Stimulated activated CD8-positive, alpha-beta memory T cell treated with anti-CD3 and anti-CD28 coated beads, Interleukin-2, amount 100 ng/mL, for 1 hour (primary cell): ENCODE measurements at regions not wholly inside any gene's neighbourhood (a gene's known extent, or its start where the extent isn't known, plus 50 kb on each side); places are given as distances from the start of the nearest gene placed in this dataset.
"Not testable (repeated sequence)": the region's sequence is repeated elsewhere in the genome, so short reads cannot be mapped to it uniquely, and the experiment has no call there.

Experiments
- DNase-seq, 2 donors: peaks; one replicate each; pipeline ENCODE4 v3.0.0-alpha.2; 2020; ENCODE audit warnings: low read depth in 2 of 2

GRCh38 chr13:87877477-87877876 is 206.3 kb downstream of the SLITRK5 start:
- DNase-seq: no peak

GRCh38 chr13:87878706-87879105 is 207.5 kb downstream of the SLITRK5 start:
- DNase-seq: no peak

DNA sequence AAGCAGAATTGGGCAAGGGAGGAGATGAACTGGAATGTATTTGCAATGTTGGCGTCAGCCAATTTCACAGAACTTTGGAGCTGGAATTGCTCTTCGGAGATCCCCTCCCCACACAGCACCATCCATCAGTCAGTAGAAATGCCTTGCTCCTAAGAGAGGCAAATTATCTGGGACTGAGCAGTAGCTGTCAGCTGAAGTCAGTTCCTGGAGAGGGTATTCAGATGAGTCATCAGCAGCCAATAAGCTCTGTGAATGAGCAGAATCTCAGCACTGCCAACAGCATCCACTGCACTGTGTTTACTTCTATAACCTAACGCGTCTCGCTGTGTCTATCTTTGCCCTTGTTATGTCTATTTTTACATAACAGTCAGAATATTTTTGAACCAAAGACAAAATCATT is 213.7 kb downstream of the SLITRK5 start:
- DNase-seq: no peak

- DNase-seq: no peak
Observed at GRCh38 chr13:87887459-87888123, 216.4 kb downstream of the SLITRK5 start.

DNA sequence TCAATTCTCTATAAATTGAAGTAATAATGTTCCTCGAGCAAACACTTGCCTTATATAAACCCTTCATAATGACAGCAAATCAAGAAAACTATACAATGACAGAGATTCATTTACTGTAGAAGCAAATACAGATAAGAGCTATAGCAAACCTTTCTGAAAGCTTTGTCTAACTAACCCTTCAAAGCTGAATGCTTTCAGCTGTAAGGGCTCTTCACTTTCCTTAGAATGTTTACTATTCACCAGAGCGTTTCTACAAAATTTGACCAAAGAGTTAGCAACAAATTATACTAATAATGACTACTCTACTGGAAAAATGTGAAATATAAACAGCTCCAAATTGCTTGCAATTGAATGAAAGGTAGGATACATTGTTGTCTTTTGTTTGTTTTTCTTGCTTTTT is 218.1 kb downstream of the SLITRK5 start:
- DNase-seq: no peak

DNA sequence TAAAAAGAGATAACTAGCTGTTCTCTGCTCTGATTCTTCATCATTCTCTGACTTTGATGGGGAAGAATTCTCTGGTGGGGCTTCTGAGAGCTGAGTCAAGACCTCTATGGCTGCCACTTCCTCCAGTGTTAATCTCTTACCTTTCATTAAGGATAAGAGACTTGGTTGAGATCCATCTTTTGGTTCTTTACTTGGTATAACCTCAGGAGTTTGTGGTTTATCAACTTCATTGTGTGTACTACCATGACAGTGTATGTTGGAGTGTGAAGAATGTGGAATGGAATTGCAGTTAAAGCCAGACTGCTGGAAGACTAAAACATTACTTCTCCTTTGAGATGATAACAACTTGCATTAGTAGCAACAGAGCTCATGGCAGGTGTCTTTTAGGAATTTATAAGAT is 222.0 kb downstream of the SLITRK5 start:
- no peak for DNase-seq

GRCh38 chr13:87894059-87894458 is 222.9 kb downstream of the SLITRK5 start:
- no peak for DNase-seq

DNA sequence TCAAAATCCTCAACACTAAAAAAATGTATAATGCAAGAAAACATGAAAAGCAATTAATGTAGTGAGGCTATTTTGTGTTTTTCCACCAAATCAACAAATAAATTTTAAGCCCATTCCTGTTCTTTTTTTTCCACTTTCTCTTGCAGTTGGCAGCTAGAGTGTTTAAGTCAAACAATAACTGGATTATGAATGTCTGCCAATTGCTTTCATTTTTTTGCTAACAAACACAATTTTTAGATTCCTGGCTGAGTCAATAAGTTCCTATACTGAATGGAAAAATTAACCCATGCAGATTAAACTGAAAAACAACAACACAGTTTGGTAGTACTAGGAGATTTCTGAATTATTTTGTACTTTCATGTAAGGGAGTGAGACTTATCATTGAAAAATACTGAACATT is 232.4 kb downstream of the SLITRK5 start:
- no peak for DNase-seq

- no peak for DNase-seq
Observed at GRCh38 chr13:87906411-87906810, 235.2 kb downstream of the SLITRK5 start.

- DNase-seq: no peak
Observed at GRCh38 chr13:87907202-87907601, 236.0 kb downstream of the SLITRK5 start.

DNA sequence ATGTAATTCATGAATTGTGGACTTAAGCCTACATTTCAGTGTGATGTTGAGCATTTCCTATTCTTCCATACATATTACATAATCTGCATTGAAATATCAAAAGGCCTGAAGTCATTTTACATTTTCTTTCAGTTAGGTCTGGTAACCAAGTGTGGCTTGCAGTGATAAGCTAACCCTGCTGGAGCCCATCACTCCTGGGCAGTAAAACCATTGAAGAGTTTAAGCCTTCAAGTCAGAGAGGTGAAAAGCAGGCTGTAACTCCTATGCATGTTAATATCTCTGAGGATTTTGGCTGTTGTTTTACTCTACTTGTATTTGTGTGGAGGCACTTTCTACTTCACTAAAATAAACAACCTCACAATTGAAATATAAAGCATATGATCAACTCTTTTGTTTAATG is 248.8 kb downstream of the SLITRK5 start:
- no peak for DNase-seq

DNA sequence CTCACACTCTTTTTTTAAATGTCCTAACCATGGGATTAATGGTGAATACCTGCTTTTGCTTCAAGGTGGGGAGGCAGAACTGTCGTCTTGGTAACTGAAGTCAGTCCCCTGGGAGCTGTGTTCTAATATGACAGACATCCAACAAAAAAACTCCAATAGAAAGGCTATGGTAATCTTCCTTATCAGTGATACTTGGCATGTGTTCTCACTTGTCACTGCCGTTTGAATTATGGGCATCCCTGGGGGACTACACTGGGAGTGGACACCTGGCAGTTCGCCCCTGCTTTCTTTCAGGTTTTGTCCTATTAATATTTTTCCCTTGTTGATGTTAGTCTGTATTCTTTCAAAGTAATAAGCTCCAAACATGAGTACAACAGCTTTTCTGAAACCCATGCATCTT is 252.6 kb downstream of the SLITRK5 start:
- no peak for DNase-seq

- DNase-seq: no peak
Observed at GRCh38 chr13:87925006-87925405, 253.8 kb downstream of the SLITRK5 start.

GRCh38 chr13:87940776-87941175 is 269.6 kb downstream of the SLITRK5 start:
- no peak for DNase-seq

DNA sequence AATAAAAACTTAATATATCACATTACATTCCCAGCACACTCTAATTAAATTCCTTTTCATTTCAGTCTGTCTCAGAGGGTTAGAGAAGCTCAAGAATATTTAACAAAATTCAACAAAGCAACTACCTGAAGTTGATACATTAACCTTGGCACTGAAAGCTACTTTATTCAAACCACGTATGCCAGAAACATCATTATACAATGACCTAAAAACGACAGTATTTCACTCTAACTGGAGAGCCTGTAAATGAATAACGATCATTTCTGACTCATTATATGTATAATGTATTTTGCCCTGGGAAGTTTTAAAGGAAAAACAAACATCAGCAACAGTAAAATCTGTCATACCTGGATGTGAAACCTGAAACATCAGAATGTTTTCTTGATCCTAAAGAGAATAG is 270.1 kb downstream of the SLITRK5 start:
- DNase-seq: no peak

DNA sequence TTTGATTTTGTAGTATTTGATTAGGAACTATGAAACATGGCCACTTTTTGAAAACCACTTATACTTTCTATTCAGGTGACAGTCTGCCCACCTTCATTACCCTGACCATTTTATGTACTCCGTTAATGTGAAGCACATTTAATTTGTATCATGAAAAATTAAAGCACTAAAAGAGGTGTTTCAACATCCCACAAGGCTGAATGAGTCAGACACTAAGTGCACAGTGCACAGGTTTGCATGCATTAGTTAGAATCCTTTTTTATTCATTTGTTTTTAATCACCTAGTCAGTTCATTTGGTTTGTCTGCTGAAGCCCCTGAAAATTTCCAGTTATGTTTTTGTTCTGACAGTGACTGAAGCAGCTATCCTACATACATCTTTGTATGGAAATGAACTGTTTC is 271.0 kb downstream of the SLITRK5 start:
- no peak for DNase-seq

DNA sequence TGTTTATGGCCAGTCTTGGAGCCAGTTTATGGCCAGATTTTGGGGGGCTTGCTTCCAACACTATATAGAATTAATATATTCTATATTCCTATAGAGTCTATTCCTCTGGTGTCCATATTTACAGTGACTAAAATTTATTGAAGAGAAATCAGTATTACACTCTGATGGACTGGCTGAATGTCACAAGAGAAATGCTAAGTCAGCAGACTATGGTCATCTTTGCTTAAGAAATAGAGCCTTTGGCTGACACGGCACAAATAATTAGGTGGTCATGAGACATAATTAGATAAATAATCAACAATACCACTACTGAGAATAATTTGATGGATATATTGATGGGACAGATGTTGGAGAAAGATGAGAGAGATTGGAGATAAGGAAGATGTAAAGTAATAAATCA is 272.9 kb downstream of the SLITRK5 start:
- DNase-seq: no peak

- DNase-seq: no peak
Observed at GRCh38 chr13:87952377-87952776, 281.2 kb downstream of the SLITRK5 start.

GRCh38 chr13:87953381-87953780 is 282.2 kb downstream of the SLITRK5 start:
- DNase-seq: no peak

DNA sequence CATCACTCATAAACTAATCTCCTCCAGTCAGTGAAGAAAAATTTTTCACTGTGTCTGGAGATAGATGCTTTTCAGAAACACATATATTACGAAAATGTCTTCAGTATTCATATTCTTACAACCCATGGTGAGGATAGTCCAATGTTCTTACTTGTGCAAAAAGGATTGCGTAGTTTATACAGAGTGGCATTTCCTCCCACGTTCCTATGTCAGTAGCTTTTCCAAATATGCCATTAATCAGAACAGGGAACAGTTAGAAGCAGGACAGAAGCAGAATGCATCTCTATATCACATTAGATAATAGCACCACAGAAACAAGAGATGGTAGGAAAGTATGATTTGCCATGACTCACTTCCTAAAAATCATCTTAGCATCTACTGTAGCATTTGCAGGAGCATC is 282.9 kb downstream of the SLITRK5 start:
- no peak for DNase-seq

DNA sequence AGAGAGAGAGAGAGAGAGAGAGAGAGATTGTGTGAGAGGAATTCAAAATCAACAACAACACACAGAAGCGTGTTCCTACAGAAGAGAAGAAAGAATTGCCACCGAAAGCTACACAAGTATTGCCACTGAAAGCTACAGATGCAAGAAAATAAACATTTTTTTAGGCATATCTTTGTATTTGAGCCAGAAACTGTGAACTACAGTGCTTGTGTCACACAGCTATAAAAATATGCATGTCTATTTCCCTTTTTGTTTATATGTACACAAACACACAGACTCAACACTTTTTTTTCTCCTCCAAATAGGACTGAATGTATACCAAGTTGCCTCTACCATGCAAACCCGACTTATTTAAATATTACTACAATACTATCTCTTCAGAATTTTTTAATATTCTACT is 290.4 kb downstream of the SLITRK5 start:
- no peak for DNase-seq

DNA sequence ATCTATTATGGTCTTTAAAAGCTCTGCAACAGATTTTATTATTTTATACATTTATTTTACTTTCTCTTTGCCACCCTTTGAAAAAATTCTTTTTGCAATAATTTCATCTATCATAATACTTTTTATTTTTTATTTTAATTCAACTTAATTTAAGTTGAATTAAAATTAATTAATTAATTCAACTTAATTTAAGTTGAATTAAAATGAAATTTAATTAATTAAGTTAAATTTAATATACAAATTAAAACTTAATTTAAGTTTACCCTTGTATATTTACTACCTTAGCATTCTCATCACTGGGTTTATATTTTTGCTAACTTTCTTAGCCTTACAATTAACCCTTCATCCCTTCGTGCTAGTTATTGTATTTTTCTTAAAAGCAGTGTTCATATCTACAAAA is 301.4 kb downstream of the SLITRK5 start:
- no peak for DNase-seq

GRCh38 chr13:87975035-87975434 is 303.9 kb downstream of the SLITRK5 start:
- DNase-seq: no peak

GRCh38 chr13:87976650-87977049 is 305.5 kb downstream of the SLITRK5 start:
- not testable (repeated sequence) for DNase-seq
